NCI-H1694 treated with DMSO at 0.1 percent for 48 hours (cell line): ENCODE measurements at regions not wholly inside any gene's neighbourhood (a gene's known extent, or its start where the extent isn't known, plus 50 kb on each side); places are given as distances from the start of the nearest gene placed in this dataset.

Source experiments
- DNase-seq: peaks from one replicate; lab custom pipeline; 2025; lab: John Stamatoyannopoulos, UW

DNA sequence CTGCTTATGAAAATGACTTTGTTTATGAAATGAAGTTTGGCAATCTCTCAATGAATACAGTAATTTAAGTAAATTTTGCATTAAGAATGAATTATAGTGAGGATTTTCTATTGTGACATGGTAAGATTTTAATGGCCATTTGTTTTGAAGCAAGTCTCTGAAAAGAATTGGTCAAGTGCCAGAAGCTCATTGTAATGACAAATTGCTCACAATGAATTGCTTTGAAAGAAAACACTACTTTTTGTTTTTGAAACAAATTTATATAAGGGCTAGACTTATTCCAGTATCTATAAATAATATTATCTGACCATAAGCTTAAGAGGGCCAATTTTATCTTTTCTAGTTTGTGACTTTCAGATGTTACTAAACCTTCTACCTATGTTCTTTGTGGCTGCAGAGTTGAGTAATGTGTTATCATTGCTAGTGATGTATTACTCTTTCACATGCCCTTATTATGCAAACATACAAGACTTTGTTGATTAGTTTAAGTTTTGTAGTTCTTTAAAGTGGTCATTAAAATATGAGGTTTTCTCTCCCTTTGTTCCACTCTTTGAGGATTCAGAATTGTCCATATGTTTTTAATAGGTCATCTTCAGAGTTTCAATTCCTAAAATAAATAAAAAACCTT, 93.0 kb upstream of the ZNF608 start:
- no peak for DNase-seq

DNA sequence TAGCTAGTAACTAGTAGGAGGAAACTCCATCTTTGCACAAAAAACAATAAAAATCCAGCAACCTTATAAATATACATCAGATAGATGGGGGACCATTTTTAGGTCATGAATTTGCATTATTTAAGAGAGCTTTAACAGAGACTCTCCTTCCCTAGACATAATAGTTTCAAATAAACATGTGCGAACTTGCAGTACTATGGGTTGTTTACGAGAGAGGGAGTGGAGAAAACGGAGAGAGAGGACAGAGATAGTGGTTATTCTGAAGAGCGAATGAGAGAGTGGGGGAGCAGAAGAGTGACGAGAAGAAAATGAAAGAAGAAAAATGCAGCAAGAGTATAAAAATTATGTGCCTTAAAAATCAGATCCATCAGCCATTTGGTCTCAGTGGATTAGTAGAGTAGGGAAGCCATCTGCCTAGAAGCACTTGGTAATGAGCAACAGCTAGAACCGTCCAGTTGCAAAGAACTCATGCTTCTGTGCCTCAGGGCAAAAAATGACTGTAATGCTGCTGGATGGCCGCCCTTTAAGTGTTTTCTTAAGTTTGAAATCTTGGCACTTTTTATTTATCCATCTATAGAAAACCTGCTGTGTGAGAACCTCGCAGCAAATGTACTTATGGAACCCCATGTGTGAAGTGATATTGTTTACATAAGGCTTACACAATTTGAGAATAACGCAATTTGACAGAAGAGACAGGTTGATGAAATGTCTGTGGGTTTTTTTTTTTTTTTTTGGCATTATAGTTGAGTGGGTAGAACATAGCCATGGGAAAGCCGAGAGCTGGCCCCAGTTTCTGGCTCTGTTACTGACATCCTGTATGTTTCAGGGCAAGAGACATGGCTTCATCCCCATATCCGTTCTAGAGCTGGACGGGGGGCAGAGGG, 95.6 kb upstream of the ZNF608 start:
- DNase-seq, result no peak

DNA sequence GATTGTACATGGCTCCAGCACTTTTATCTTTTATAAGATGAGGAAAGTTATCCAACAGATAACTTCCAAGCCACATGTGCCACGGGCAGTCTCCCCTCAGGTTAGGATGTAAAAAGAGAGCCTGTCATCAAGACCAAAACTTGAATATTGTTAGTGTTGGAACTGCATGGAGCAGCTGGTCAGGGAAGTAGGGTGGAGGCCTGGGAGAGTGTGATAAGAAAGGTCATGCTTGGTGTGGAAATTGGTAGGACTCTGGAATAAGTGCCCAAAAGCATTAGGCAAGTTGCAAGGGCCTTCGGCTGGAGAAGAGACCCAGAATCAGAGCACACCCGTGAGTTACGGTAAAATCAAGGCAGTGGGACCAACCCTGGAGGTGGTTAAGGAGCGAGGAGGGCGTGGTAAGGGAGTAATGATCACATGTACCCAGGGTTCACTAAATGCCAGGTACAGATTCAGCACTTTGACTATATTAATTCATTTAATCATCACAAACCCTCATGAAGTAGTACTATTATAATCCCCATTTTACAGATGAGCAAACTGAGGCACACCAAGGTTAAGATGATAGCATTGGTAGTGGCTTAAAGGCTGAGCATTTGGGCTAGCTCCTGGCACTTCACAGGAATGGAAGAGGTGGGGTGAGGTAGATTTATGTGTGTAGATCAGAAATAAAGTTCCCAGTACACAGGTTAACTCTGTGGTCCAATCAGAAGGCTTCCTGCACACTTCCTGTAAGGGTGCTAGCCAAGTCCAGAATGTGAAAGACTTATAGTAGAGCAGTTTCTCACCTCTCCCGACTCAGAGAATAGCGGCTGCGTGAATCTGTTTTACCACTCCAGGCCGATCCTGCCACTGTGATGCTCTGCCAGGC, 96.5 kb upstream of the ZNF608 start:
- DNase-seq, result no peak

DNA sequence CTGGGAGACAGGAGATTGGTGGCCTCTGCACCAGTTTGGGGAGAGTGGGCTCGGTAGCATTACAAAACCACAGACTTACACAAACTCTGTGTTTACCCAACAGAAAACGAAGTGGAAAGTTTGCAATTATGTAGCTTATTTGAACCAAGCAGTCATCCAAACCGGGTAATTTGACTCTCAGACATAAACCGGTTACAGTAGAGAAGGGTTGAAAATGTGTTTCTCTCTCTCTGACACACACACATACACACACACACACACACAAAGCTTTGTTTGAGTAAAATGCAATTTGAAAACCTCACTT, 97.1 kb upstream of the ZNF608 start:
- DNase-seq, result no peak

DNA sequence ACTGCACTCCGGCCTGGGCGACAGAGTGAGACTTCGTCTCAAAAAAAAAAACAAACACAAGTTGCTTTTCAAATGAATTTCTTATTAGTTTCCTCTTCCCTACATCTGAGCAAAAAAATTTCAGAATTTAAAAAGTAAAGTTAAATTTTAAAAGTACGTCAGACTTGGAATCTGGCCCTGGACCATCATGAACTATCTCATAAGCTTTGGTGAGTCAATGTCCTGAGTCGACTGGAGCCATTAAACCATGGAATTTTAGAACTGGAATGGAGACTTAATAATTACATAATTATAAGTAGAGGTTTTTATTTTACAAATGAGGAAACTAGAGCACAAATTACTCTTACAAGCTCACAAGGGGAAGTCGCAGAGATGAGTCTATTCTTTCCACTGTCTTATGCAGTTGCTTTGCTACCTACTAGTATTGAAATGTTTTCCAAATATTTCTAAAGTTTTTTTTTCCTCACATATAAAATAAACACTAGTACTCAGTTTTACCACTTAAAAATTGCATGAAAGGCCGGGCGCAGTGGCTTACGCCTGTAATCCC, 98.0 kb upstream of the ZNF608 start:
- no peak for DNase-seq

DNA sequence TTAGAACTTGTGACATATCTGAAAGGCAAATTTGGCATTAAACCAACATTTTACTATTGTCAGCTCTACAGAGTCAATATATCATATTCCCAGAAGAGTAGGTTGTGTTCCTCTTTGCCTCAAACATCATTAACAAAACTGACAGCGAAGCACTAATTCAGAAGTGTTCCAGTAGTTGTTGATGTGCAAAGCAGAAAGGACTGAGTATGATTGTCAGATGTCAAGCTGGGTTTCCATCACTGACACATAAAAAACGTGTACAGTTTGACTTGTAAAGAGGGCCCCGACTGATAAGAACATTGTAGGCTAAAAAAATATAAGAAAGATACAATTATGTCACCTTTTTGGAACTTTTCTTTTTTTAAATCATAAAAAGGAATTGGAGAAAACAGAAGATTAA, 101.5 kb upstream of the ZNF608 start:
- peak; percentile 9 for DNase-seq

DNA sequence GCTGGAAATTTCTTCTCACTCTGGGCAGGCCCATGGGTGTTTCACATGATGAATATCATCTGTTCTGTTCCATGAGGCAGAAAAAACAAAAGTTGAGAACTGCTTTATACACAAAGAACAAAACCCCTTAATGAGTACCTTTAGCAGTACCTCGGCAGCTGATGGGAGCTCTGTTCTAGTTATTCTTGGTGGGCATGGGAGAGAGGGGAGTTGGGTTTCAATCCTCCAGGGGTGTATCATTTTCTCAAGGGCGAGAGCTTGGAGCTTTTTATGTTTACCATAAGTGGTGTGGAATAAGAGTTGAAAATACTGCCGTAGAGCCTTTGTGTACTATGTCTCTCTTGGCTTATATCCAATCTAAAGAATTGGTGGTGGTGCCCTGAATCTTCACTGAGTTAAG, 103.3 kb upstream of the ZNF608 start:
- no peak for DNase-seq

DNA sequence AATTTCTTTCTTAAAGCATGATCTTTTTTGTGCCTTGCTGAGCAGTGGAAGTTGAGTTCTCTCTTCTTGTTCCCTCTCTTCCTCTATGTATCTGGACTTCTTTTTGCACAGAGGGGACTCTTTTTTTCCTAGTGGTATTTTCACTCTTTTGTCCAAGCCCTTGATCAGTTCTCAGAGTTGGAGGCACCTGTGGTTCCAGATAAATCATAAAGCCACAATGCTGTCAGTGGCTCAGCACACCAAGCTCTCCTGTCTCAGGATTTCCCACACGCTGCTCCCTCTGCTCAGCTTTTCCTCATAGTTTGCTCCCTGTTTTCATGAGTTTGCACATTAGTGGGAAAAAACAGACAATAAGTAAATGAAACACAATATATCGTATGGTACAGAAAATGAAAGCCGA, 110.3 kb upstream of the ZNF608 start:
- DNase-seq, result no peak

DNA sequence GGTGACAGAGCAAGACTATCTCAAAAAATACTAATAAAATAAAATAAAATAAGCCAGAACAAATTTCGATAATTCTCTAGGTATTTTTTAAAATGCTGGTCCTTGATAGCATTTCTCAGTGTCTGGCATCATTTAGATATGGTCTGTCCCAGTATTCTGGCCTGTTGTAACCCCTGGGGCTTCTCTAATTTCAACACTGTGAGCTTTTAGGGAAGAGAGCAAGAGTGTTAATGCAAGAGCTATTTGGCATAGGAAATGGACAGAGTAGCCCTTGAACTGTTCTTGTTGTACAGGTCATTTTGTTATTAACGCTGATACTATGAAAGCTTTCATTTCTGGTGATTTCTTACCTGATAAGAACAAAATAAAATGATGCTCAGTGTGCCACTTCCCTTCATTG, 112.2 kb upstream of the ZNF608 start:
- no peak for DNase-seq

DNA sequence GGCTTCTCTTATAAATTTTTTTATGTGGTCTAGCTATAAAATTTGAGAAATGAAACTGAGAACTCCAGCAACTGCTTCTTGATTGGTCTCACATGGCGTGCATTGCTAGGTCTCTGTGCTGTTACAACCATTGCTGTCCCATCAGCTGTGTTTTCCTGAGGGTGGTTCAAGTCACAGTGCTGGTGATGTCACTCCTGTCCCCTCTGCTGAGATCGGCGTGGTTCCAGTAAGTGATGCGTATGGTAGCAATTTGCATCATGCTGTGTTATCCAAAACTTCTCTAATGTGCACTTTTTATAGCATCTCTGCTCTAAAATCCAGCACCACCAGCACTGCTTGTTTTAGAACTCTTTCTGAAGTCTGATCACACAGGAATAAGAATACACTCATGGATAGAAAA, 112.6 kb upstream of the ZNF608 start:
- DNase-seq, result no peak

DNA sequence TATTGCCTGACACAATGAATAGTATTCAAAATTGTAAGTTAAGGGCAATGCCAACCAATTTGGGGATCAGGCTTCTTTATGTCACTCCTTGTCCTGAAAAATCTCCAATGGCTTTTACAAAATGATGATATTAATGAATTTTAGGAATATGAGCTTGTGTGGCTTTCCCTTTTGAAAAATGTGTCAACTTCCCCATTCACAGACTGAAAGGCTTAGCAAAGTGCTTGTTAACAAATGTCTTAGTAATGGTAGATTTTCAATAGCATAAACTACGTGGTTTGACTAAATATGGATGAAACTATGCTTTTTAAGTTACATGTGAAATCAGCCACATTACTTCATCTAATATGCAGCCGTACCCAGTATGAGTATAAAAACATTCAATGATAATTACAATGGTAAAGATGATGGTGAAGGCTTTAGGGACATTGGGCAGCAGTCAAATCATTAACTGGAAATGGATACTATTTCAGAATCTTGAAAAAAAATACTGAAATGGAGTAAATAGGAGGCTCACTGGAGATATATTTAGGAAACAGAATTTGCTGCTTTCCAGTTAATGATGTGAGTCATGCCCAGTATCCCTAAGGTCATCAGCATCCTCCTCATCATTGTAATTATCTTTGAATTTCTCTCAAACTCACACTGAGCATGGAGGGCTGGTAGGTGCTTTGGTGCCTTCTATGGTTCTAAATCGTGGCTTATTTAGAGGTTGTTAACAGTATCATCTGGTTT, 113.3 kb upstream of the ZNF608 start:
- DNase-seq, result no peak

DNA sequence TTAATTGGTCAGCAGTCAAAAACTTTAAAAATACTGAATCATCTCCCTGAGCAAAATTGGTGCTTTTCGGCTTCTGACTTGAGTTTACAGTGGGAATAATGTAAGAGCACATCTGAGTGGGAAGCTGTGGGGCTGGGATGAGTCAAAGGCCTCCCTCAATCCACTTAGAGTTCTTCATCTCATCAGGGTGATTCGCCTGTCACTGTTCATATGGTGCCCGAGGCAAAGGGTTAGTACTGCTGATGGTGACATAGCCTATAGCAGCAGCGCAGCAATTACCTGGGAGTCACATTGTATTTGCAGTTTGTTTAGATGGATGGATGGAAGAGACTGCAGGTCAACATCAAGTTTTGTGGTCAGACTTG, 113.8 kb upstream of the ZNF608 start:
- DNase-seq, result no peak

DNA sequence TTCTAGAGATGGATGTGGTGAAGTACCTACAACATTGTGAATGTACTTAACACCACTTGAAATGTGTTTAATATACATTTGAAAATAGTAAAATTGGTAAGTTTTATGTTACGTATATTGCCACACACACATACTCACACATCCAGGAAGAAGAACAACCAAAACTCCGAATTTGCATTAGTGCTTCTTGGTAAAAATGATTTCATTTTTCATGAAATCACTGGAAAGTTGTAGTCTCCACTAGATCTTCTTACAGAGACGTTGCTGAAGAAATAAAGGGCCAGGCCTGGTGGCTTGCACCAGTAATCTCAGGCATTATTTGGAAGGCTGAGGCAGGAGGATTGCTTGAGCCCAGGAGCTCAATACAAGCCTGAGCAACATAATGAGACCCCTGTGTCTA, 118.6 kb upstream of the ZNF608 start:
- DNase-seq, result no peak

DNA sequence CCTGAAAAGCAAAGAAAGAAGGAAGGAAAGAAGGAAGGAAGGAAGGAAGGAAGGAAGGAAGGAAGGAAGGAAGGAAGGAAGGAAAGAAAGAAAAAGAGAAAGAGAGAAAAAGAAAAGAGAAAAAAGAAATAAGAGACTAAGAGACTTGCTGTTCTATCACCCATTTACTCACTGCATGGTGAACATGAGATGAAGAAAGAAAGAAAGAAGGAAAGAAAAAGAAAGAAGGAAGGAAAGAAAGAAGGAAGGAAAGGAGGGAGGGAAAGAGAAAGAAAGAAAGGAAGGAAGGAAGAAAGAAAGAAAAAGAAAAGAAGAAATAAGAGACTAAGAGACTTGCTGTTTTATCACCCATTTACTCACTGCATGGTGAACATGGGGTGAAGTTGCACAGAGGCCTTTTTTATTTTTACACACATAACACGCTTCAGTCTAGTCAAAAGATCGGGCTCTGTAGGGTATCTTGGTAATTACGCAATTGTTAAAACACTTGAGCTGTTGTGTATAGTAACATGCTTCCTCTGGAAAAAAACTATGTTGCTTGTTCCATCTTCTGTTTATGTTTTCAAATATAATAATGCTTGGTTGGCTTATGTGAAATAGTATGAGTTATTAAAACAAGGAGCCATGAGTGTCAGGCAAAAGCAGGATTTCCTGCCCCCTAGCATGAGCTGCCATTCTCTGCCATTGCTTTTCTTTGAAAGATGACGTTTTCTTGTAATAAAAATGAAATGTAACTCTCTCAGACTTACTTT, 119.3 kb upstream of the ZNF608 start:
- DNase-seq, result no peak

DNA sequence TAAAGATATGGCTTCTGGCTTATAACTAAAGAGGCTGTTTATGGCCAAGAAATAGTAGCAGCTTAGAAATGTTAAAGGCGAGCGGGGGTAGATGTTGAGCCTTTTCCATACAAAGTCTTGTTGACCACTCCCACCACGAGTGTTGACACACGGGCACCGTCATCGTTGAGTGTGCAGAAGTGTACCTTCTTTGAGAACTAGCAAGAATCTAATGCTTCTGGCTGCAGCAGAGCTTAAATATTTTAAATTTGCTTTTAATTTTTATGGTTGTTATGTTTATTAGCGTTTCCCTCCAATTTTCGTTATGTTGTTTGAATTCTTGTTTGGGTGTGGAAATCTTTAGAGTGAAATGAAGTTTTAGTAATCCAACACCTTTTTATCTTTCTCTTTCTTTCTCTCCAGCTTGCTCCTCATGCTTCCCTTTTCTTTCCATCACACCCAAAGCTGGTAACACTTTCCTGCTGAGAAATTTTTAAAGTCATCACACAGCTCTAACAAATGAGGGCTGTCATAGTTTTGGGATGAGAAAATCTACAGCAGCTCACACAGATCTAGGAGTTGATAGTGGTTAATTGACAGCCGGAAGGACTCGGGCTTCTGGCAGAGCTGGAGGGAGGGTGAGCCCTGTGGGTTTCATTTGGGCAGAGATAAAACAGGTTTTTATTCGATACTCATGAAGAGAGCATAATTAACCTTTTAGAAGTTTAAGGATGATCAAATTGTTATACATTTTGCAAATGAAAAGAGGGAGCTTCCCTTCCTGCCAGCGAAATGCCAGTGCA, 120.1 kb upstream of the ZNF608 start:
- no peak for DNase-seq

DNA sequence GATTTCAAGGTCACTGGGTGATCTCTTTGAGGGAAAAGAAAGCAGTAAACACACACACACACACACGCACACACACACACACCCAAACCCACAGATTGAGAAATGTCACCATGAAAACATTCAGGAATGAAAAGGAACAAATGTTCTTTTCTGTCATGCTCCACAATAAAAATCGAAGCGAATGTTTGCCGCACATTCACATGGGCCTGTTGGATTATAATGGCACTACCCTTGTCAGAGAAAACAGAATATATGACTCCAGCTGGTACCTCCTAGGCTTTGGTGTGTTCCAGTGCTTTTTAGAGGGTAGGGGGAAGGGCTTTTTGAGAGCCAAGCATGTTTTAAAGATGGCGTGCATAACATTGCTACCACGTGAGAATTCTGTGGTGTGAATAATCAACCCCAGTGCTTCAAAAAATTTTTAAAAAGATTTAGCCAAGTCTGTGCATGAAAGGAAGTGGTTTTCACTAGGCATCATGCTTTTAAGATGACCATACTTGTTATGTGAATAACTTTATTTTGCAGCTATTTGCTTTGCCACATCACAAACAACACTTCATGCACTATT, 120.8 kb upstream of the ZNF608 start:
- DNase-seq, result no peak

DNA sequence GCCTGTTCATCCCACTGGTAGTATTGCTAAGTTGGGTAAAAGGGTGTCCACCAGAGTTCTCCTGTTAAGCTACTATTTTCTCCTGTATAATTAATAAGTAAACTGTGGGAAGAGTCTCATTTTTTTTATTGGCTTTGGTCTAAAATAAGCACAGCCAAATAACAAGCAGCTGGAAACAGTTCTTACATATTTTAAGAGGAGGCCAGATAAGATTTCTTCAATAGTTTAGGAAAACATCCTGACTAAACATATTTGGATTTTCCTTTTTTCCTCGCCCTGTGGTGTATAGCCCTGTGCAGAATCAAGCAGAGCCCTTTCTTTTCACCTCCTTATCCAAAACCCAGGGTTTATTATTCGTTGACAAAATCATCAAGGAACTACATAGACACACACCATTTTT, 122.2 kb upstream of the ZNF608 start:
- DNase-seq, result no peak

DNA sequence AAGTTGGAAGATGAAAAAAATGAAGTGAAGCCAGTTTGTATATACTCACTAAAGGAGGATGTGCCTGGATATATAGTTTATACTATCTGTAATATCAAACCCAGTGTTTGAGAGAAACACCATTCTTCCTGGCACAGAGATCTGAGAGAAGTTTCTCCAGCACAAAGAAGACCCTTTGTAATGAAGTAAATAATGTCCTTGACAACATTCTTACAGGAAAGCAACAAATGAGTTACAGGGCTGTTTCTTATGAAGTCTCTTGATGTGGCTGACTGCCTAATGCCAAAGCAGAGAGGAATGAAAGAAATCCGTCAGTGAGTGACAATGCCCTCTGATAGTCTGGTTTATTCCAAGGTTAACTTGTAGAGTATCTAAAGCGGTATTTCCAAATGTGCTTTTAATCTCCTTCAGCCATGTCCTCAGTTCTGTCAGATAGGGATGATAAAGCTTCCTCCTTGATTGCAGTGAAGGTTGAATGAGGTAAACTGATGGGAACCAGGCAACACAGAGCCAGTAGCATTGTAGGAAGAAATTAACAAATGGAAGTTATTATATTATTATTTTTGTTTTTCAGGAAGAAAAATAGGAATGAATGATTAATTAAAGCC, 123.1 kb upstream of the ZNF608 start:
- DNase-seq, result no peak

DNA sequence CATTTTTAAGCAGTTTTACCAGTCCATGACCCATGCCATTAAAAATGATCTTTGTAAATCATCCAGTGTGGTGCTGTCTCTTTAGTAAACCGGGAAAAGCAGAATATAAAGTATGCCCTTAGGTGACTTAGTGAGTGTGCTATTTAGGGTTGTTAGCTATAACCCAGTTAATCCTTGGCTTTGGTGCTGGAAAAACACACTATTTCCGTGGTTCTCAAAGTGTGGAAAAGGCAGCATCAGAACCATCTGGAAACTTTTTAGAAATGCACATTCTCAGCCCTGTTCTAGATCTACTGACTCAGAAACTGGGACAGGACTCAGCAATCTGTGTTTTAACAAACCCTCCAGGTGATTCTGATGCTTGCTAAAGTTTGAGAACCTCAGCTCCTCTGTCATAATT, 123.6 kb upstream of the ZNF608 start:
- no peak for DNase-seq

DNA sequence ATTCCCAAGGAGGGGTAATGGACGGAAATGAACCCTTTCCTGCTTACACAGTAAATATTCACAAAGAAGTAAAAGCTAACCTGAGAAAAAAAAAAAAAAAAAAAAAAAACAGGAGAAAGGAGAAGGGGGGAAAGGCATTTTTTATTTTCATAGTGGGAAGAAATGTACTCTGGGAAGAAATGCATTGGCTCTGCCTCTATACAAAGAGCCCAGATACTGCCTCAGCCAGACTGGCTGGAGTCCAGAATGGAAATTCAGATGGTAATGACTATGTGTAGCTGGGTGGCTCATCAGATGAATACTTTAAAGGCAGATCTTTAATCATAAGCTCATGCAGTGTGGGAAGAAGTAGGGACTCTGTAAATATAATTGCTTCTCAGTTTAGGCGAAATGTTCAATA, 124.9 kb upstream of the ZNF608 start:
- peak; percentile 9 for DNase-seq
